K562 (cell line): ENCODE measurements at regions not wholly inside any gene's neighbourhood (a gene's known extent, or its start where the extent isn't known, plus 50 kb on each side); places are given as distances from the start of the nearest gene placed in this dataset.

Source experiments
- ATAC-seq: fragments of 200-7000 bp; cut with Tn5 transposase; 3 replicates; pipeline ENCODE4 v1.9.1; 2020; ENCODE audit warnings: moderate library complexity
- BruUV-seq: library from RNA; stranded (reverse); fragments of 400-500 nt; replicated peaks from 2 replicates; lab custom pipeline; 2021; lab: Mats Ljungman, UMichigan
- CTCF ChIA-PET: fragments of 300-600 bp; formaldehyde crosslinking; extraction: SDS; loops from one replicate; lab custom pipeline; 2021; ENCODE audit warnings: low intra/inter-chr PET ratio; lab: Yijun Ruan, JAX
- POLR2A ChIA-PET: fragments of 300-600, 350-650 bp; sonication (Branson Sonifier 250); formaldehyde crosslinking; extraction: SDS; loops from one replicate; lab custom pipeline; 2021; ENCODE audit warnings: antibody characterized with exemption, inconsistent platforms; lab: Yijun Ruan, JAX
- DNase-seq, 4 experiments: peaks; one replicate each; pipeline versions ENCODE4 v3.0.0 to v3.0.0-alpha.2; 2011 to 2018; ENCODE audit warnings: low spot score in 3 of 4, mixed read lengths in 3 of 4; ENCODE audit errors: extremely low read depth in 1 of 4
- FAIRE-seq: peaks from 2 replicates; lab custom pipeline; 2011; peaks lifted over from hg19 to GRCh38; lab: Jason Lieb, UNC
- H2AFZ ChIP-seq: 2 replicates; pipeline ENCODE4 v1.6.0; 2011; ENCODE audit warnings: low read depth, low read length, control low read depth, inconsistent platforms
- H3K27ac ChIP-seq: fragments of 200-600 bp; 3 replicates; pipeline ENCODE4 v1.8.0; 2011; ENCODE audit warnings: low read depth, mild to moderate bottlenecking, control low read depth, inconsistent platforms, low read length, moderate library complexity, mixed read lengths; ENCODE audit errors: extremely low read depth
- H3K27me3 ChIP-seq, 2 experiments: fragments of 300-600 bp in 1 of 2; 2 replicates in 1 of 2; 3 replicates in 1 of 2; pipeline versions ENCODE4 v1.6.0 to v1.8.0; 2011; ENCODE audit warnings: inconsistent platforms in 2 of 2, low read length in 2 of 2, mild to moderate bottlenecking in 1 of 2, mixed read lengths in 1 of 2, moderate library complexity in 1 of 2; ENCODE audit not compliant: control insufficient read depth in 2 of 2, insufficient read depth in 2 of 2
- H3K36me3 ChIP-seq: fragments of 300-600 bp; 3 replicates; pipeline ENCODE4 v1.8.0; 2011; ENCODE audit warnings: mild to moderate bottlenecking, low read length, inconsistent platforms; ENCODE audit not compliant: control insufficient read depth, insufficient read depth
- H3K4me1 ChIP-seq, 2 experiments: fragments of 200-600 bp in 1 of 2; replicated peaks in 1 of 2; 2 replicates in 1 of 2; 3 replicates in 1 of 2; pipeline versions ENCODE4 v1.5.1 to v1.8.0; 2011; ENCODE audit warnings: inconsistent platforms in 2 of 2, low read length in 2 of 2, mild to moderate bottlenecking in 1 of 2, mixed read lengths in 1 of 2, moderate library complexity in 1 of 2; ENCODE audit not compliant: control insufficient read depth in 2 of 2, insufficient read depth in 2 of 2
- H3K4me2 ChIP-seq: 2 replicates; pipeline ENCODE4 v1.6.1; 2011; ENCODE audit warnings: low read length, control low read depth, inconsistent platforms, mixed read lengths; ENCODE audit not compliant: insufficient read depth
- H3K4me3 ChIP-seq: fragments of 200-600 bp; sonication (generic), shearing (Covaris generic); 2 replicates; pipeline ENCODE4 v1.5.1; 2016; ENCODE audit warnings: control low read depth, inconsistent platforms
- H3K79me2 ChIP-seq: fragments of 200-600 bp; 3 replicates; pipeline ENCODE4 v1.8.0; 2011; ENCODE audit warnings: low read length, inconsistent platforms; ENCODE audit not compliant: control insufficient read depth, insufficient read depth
- H3K9ac ChIP-seq, 2 experiments: 2 replicates each; pipeline versions ENCODE4 v1.6.0 to v1.6.1; 2011; ENCODE audit warnings: low read depth in 2 of 2, low read length in 2 of 2, control low read depth in 1 of 2, inconsistent platforms in 1 of 2, mild to moderate bottlenecking in 1 of 2, mixed read lengths in 1 of 2; ENCODE audit not compliant: insufficient read depth in 1 of 2
- H3K9me1 ChIP-seq: one replicate; pipeline ENCODE4 v1.6.0; 2011; ENCODE audit warnings: inconsistent platforms, mild to moderate bottlenecking, low read length, moderate library complexity; ENCODE audit not compliant: control insufficient read depth, insufficient read depth
- H3K9me3 ChIP-seq: replicated peaks from 2 replicates; pipeline ENCODE4 v1.5.1; 2011; ENCODE audit warnings: low read depth, low read length, inconsistent platforms; ENCODE audit not compliant: control insufficient read depth, insufficient read depth
- H4K20me1 ChIP-seq: replicated peaks from 2 replicates; pipeline ENCODE4 v1.6.1; 2011; ENCODE audit warnings: low read length, inconsistent platforms, mixed read lengths; ENCODE audit not compliant: control insufficient read depth, insufficient read depth
- CBFA2T3 ChIP-seq: fragments of 450-650 bp; IDR thresholded peaks from 2 replicates; pipeline ENCODE4 v1.6.1; 2017
- ERF ChIP-seq: fragments of 450-650 bp; formaldehyde crosslinking; IDR thresholded peaks from 2 replicates; pipeline ENCODE4 v1.4.0; 2020; ENCODE audit warnings: mild to moderate bottlenecking, mixed read lengths
- HNRNPH1 ChIP-seq: fragments of 200-400 bp; formaldehyde crosslinking; optimal IDR thresholded peaks from 2 replicates; pipeline ENCODE3; 2017; ENCODE audit warnings: low read depth, mild to moderate bottlenecking, low read length, moderate library complexity
- PKNOX1 ChIP-seq: fragments of 450-650 bp; IDR thresholded peaks from 2 replicates; pipeline ENCODE4 v1.6.1; 2016
- ZC3H4 ChIP-seq: sonication (generic); formaldehyde crosslinking; IDR thresholded peaks from 2 replicates; pipeline ENCODE4 v1.9.0; 2021; ENCODE audit warnings: missing genetic modification reagents, borderline replicate concordance
- ZNF740 ChIP-seq, 3 experiments: fragments of 200-800 bp in 1 of 3; sonication (Bioruptor generic) in 1 of 3; sonication (generic) in 1 of 3; formaldehyde crosslinking in 1 of 3; IDR thresholded peaks; 2 replicates each; pipeline versions ENCODE4 v1.6.1 to v1.8.0; 2016 to 2022; ENCODE audit warnings: mild to moderate bottlenecking in 2 of 3, missing compliant biosample characterization in 2 of 3, missing genetic modification characterization in 2 of 3, missing genetic modification reagents in 1 of 3
- WGBS: fragments of 100-300 bp; shearing (Covaris generic); methylation state at CpG from one replicate; pipeline ENCODE4 v1.1.6; 2016; ENCODE audit warnings: low coverage, mixed read lengths; ENCODE audit not compliant: insufficient coverage; ENCODE audit errors: missing lambda C conversion rate; 5-methylcytosine and 5-hydroxymethylcytosine counted together
- in situ Hi-C: fragments of 300-500 bp; cut with MboI; formaldehyde crosslinking; loops from 4 replicates; pipeline ENCODE4 v1.15.0; 2018; ENCODE audit warnings: inconsistent platforms, mixed read lengths
- intact Hi-C: fragments of 100-400 bp; cut with micrococcal nuclease; formaldehyde crosslinking; loops from 2 replicates; pipeline ENCODE4 v1.14.2; 2022
- TF ChIP-seq, protein P1 (sequence below), 3 experiments: IDR thresholded peaks in 2 of 3; conservative IDR thresholded peaks in 1 of 3; 2 replicates each; pipeline ENCODE4 v1.5.1; 2011 to 2012; ENCODE audit warnings: low read length in 3 of 3, mild to moderate bottlenecking in 3 of 3, control low read depth in 2 of 3, improper control_type of control experiment in 1 of 3, inconsistent platforms in 1 of 3, low read depth in 1 of 3, mixed read lengths in 1 of 3, moderate library complexity in 1 of 3; ENCODE audit not compliant: insufficient read depth in 2 of 3

GRCh38 chr4:17115583-17115982, 217.1 kb upstream of the LDB2 start:
- WGBS, result 0% methylated on average over 5 of the region's 5 CpGs
- Histone ChIP-seq H3K79me2 (no peaks in the 10 kb centered on the region), H2AFZ (no peak overlapping the region), H3K27ac (no peak overlapping the region), H3K4me2 (no peak overlapping the region), H3K9me3 (no peaks in the 10 kb centered on the region), H4K20me1 (no peaks in the 10 kb centered on the region), H3K27me3 (no peaks in the 10 kb centered on the region), H3K9me1 (no peaks in the 10 kb centered on the region), H3K36me3 (no peaks in the 10 kb centered on the region), H3K4me1 (no peaks in the 10 kb centered on the region), H3K9ac (no peak overlapping the region), H3K4me3 (no peak overlapping the region)
- ATAC-seq (no peak), DNase-seq (no peak), FAIRE-seq (no peak)
- in situ Hi-C loops, result no loop called here
- POLR2A ChIA-PET, result no interaction called here
- CTCF ChIA-PET, result no interaction called here
- BruUV-seq, result no TSS peak
- intact Hi-C loops, result no loop called here
- TF ChIP-seq ZC3H4 (CRISPR knock-in tag) (no peak), PKNOX1 (peak; percentile 35; the same call in 1 of the 2 replicates), CBFA2T3 (no peak)

DNA sequence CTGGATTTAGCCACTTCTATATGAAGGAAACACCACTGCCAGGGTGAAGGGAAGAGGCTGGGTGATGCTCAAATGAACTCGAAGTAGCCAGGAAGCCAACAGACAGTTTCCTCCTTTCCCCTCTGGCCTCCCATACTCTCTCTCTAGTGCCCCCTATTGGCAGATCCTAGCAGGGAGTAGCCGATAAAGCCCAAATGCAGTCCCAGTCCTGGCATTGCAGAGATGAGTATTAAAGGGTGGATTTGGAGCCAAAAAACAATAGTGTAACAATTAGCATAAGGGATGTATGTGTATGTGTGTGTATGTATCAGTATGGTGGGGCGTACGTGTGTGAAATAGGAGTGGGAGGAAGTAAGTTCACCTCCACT, 213.8 kb upstream of the LDB2 start:
- intact Hi-C loops, result no loop called here
- H3K9ac ChIP-seq, result no peak overlapping the region
- WGBS, result 3% methylated on average over 4 of the region's 4 CpGs
- no TSS peak for BruUV-seq
- ChIA-PET POLR2A (no interaction called here), CTCF (no interaction called here)
- no peaks in the 10 kb centered on the region for H3K9me3 ChIP-seq
- DNase-seq, result peak; percentile 33 to 48 (median 38)
- no peak overlapping the region for H3K27ac ChIP-seq
- H3K27me3 ChIP-seq, result no peaks in the 10 kb centered on the region
- no peaks in the 10 kb centered on the region for H3K4me1 ChIP-seq
- H3K36me3 ChIP-seq, result no peaks in the 10 kb centered on the region
- in situ Hi-C loops, result no loop called here
- no peak overlapping the region for H3K4me3 ChIP-seq
- peak; percentile 78 for FAIRE-seq
- no peaks in the 10 kb centered on the region for H3K79me2 ChIP-seq
- H3K4me2 ChIP-seq, result no peak overlapping the region
- peak; percentile 83 for ATAC-seq
- no peaks in the 10 kb centered on the region for H4K20me1 ChIP-seq
- no peak overlapping the region for H2AFZ ChIP-seq
- H3K9me1 ChIP-seq, result no peaks in the 10 kb centered on the region
- no peak for TF ChIP-seq HNRNPH1
- TF ChIP-seq, protein P1, sequence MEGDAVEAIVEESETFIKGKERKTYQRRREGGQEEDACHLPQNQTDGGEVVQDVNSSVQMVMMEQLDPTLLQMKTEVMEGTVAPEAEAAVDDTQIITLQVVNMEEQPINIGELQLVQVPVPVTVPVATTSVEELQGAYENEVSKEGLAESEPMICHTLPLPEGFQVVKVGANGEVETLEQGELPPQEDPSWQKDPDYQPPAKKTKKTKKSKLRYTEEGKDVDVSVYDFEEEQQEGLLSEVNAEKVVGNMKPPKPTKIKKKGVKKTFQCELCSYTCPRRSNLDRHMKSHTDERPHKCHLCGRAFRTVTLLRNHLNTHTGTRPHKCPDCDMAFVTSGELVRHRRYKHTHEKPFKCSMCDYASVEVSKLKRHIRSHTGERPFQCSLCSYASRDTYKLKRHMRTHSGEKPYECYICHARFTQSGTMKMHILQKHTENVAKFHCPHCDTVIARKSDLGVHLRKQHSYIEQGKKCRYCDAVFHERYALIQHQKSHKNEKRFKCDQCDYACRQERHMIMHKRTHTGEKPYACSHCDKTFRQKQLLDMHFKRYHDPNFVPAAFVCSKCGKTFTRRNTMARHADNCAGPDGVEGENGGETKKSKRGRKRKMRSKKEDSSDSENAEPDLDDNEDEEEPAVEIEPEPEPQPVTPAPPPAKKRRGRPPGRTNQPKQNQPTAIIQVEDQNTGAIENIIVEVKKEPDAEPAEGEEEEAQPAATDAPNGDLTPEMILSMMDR (IDR thresholded peaks at IDR 0.05 in 2 of 3, conservative IDR thresholded peaks at IDR 0.05 in 1 of 3; ENCODE audit: insufficient read depth in 2 of 3, low read depth in 1 of 3, low read length in 3 of 3), result peak; percentile 49 to 68 (median 56)
- TF ChIP-seq ZNF740 (CRISPR knock-in tag; IDR thresholded peaks at IDR 0.05), result no peak
- no peak for TF ChIP-seq ZNF740 (tag; IDR thresholded peaks at IDR 0.05)
- TF ChIP-seq ERF (CRISPR knock-in tag), result no peak
